ACHN (cell line): ENCODE measurements at regions not wholly inside any gene's neighbourhood (a gene's known extent, or its start where the extent isn't known, plus 50 kb on each side); places are given as distances from the start of the nearest gene placed in this dataset.
"Not testable (repeated sequence)": the region's sequence is repeated elsewhere in the genome, so short reads cannot be mapped to it uniquely, and the experiment has no call there.

Experiments
- DNase-seq: peaks from one replicate; pipeline ENCODE4 v3.0.0-alpha.2; 2015
- in situ Hi-C: cut with HindIII; loops from 2 replicates; pipeline ENCODE4 v1.10.0; 2017; ENCODE audit warnings: low sequenced_read_pairs, low pct_ligation_motif_present, low pct_unique_long_range_greater_than_20kb

DNA sequence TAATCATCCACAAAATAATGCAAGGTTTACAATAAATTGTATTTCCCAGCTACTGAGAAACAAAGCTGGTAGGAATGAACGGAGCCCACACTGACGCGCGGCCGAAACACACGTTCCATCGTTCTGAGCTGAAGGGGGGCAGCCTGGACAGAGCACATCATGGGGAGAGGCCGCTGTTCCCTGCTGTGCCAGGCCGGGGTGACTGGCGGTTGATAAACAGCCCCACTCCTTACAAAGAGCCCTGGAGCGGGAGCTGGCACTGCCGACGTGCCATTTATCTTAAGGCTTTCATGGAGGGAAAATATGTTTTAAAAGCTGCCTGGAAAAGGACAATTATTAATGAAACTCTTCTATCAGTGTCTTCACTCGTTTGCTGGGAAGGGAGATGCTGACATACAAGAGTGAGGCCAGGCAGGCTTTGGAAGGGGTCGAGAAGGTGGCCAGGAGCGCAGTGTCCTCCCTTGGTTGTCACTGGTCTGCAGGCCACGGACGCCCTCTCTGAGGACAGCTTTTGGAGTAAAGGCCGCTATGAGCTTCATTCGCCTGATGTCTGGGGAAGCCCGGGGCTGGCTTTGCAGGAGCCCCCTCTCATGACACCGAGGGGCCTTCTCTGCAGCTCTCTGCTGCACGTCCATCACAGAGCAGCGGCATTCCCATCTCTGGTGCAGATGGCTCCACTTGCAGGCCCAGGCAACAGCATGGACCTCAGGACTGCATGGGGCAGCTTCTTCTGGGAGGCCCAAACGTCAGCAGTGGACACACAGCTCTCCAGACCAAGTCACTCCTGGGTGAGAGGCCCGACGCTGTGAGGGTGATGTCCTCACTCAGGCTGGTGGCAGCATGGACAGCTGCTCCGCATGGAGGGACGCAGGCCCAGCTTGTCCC lies 355.3 kb upstream of the SFSWAP start:
- no peak for DNase-seq
- in situ Hi-C loops: no loop called here

DNA sequence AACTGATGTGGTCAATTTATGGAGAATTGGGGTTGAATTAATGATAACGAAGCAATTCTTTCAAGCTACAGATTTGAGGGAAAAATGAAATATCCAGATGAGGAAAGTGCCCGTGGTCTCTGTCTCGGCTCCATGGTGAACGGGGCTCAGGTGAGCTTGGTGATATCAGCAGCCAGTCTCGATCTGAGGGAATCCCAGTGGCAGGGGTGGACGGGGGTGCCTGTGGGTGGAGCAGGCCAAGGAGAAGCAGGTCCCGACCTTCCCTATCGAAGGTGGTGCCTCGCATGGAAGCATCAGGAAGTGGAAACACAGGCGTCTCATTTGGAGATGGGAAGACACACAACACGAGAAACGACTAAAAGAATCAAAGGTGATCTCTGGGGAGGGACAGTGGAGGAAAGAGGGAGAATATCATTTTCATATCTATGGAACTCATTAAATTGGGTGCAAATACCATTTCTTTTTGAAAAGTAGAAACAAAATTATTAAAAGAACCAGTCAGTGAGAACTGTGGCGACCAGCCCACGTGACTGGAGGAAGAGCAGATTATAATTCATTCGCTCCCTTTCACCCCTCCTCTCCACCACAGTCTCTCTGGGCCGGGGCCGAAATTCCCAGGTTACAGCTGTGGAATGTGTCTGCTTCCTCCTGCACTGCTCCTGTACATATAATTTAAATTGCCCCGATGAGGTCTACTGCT lies 354.3 kb upstream of the SFSWAP start:
- no peak for DNase-seq
- in situ Hi-C loops: no loop called here

DNA sequence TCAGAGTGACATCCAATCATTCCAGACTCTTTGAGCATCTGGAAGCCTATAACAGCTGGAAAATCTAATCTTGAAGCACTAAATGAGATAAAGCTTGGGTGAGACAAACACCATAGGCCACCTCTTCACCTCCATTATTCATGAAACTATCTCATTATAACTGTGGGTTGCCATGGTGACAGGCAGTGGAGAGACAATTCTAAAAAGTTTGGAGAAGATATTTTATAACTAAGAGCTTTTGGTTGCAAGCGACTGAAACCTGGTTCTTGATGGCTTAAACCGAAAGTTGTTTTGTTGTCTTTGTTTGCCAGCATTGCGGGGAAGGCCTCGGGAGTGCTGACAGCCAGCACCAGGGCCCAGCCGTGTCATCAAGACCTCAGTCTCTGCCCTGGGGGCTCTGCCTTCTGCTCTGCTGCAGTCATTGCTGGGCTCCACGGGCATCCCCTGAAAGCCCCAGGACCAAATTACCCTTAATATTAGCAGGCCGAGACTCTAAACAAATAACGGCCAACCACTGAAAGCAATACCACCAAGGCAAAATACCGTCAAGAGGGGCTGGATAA lies 353.6 kb upstream of the SFSWAP start:
- in situ Hi-C loops: no loop called here
- no peak for DNase-seq

- in situ Hi-C loops: no loop called here
- DNase-seq: no peak
These were observed 353.0 kb upstream of the SFSWAP start for GRCh38 chr12:131357920-131358319.

DNA sequence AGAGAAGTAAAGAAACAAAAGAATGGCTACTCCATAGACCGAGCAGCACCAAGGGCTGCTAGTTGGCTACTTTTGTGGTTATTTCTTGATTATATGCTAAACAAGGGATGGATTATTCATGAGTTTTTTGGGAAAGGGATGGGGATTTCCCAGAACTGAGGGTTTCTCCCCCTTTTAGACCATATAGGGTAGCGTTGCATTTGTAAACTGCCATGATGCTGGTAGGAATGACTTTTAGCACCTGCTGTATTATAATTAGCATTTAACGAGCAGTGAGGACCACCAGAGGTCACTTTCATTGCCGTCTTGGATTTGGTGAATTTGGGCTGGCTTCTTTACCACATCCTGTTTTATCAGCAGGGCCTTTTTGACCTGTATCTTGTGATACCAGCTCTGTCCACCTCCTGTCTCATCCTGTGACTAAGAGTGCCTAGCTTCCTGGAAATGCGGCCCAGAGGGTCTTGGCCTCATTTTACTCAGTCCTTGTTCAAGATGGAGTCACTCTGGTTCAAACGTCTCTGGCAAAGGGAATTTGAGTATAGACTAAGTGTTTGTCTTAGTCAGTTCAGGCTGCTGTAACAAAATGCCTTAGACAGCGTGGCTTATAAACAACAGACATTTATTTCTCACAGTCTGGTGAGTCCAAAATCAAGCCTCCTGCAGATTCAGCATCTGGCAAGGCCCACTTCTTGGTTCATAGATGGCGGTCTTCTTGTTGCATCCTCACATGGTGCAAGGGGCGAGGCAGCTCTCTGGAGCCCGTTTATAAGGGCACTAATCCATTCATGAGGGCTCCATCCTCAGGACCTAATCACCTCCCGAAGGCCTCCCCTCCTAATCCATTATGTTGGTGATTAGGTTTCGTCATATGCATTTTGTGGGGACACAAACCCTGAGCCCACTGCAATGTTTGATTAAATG lies 348.3 kb upstream of the SFSWAP start:
- in situ Hi-C loops: no loop called here
- DNase-seq: no peak

DNA sequence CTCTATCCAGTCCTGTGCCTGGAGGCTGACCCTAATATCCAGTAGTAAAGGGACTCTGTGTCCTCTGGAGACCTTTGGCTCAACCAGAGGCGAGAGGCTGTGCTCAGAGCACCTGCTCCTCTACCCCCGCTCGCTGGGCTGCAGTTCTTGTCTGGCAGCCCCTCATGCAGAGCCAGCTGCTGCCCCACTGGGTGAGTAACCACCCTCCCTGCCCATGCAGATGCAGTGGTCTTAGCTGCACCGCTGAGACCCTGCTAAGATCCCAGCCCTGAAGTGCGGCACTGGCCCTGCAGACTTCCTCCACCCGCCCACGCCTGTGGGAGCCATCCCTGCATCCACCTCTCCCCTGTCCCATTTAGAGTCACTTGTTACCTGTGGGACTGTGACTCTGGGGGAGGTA lies 347.5 kb upstream of the SFSWAP start:
- no peak for DNase-seq
- in situ Hi-C loops: no loop called here

DNA sequence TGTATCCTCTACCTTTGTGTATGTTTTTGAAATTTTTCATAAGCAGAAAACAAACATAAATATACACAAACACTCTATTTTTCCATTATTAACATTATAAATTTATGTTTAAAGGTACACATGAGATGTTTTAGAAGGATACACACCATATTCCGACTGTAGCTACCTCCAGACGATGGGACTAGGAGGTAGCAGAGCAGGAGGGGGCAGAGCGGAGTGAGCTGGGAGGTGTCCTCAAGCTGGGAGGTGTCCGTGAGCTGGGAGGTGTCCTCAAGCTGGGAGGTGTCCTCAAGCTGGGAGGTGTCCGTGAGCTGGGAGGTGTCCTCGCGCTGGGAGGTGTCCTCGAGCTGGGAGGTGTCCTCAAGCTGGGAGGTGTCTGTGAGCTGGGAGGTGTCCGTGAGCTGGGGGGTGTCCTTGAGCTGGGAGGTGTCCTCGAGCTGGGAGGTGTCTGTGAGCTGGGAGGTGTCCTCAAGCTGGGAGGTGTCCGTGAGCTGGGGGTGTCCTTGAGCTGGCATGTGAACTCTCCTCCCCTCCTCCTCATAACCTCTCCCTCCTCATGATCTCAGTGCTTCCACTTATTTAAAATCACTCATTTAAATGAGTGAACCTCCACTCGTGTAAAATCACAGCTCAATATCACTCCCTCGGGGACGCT lies 346.9 kb upstream of the SFSWAP start:
- in situ Hi-C loops: no loop called here
- DNase-seq: no peak

DNA sequence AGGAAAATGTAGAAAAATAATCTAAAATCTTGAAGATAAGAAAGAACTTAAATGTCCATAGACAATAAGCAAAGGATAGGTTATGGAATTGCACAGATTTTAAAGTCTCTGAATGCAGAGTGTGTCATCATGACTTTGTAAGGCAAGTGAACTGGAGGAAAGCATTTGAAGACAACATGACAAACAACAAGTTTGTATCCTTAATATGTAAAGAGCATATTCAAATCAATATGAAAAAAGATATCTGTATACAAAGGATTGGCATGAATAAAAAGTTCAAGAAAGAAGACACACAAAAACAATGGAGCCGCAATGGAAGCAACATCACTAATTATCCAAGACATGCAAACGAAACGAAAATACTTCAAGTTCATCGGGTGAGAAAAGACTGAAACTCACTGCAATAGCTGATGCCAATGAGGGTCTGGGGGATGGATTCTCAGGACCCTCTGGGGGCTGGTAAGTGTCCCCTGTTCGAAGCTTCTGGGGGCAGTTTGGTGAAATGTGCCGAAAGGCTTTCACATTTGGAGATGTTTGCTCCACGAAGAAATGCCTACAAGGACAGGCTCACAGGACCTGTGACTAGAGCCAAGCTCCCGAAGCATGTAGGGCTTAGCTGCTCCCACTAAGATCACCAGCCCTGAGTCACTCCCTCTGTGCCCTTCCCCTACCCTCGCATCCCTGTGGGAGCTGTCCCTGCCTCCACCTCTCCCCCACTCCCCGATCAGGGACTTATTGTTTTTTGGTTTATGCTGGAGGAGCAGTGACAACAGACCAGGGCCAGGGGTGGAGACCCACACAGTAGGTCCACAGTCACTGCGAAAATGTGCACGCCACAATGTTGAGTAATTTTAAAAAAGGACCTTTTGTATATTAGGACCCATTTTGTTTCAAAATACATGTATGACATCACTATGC lies 345.7 kb upstream of the SFSWAP start:
- DNase-seq: no peak
- in situ Hi-C loops: no loop called here

DNA sequence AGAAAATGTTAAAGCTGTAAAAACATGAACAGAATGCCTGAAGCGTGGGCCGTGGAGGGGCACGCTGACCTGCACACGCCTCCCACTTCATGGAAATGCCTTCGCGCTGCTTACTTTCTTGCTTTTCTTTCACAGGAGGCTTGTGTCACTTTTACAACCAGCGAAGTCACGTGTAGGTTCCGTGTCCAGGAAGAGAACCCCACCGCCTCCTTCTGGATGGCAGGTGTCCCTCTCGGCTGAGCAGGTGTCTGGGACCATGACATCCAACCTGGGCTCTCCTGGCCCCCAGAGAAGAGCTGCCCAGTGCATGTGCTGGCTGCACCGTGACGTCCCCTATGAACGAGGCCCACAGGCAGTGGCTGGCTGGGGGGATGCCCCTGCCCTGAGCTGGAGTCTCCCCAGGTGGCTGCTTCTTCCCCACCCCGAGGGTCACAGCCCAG lies 345.0 kb upstream of the SFSWAP start:
- DNase-seq: no peak
- in situ Hi-C loops: no loop called here

DNA sequence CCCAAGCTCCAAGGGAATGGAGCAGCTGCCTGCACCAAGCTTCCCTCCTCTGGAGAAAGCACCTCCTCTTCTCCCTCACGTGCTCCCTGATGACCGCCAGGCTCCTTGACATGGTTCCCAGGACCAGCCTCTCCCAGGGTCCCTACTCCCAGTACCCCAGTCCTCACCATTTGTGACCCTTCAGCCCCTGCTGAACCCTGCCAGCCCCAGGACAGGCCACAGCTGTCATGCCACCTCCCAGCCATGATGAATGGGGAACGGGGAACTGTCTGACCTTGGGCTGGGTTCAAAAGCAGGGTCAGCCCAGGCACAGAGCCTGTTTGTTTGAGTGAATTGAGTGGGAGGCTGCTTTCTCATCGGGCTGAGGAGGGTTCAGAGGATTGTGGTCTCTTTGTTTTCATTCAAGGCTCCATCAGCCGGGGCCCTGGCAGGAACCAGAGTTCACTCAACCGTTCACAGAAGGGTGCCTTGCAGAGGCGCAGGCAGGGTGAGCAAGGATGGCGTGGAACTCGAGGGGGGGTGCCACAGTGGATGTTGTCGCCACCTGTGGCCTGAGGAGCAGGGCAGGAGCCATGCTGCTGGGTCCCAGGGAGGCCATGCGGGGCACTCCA lies 344.5 kb upstream of the SFSWAP start:
- DNase-seq: no peak
- in situ Hi-C loops: no loop called here

DNA sequence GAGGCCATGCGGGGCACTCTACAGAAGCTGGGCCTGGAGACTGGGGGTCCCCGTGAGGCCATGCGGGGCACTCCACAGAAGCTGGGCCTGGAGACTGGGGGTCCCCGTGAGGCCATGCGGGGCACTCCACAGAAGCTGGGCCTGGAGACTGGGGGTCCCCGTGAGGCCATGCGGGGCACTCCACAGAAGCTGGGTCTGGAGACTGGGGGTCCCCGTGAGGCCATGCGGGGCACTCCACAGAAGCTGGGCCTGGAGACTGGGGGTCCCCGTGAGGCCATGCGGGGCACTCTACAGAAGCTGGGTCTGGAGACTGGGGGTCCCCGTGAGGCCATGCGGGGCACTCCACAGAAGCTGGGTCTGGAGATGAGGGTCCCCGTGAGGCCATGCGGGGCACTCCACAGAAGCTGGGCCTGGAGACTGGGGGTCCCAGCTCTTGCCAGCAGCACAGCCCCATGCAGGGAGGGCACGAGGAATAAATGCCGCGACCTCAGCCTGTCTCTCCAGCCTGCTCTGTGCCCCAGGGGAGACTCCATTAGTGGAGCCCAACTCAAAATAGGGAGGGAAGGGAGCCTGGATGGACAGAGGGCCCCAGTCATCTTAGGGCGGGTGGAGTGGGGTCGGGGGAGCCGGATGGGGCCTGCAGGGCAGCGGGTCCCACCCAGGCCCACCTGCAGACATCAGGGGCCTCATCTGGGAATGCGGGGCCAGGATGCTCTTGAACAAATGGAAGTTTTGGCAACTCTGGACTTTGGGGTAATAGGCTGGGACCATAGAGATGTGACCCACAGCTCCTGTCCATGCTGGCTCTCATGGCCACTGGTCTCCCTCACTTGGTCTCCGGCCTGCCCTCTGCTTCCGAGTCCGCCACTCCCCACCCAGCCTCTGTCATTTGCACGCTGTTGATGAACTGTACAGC lies 343.6 kb upstream of the SFSWAP start:
- DNase-seq, in situ Hi-C loops: not testable (repeated sequence)

- in situ Hi-C loops: no loop called here
- DNase-seq: no peak
These were observed 342.8 kb upstream of the SFSWAP start for GRCh38 chr12:131367983-131368667.

- no peak for DNase-seq
- in situ Hi-C loops: no loop called here
These were observed 342.2 kb upstream of the SFSWAP start for GRCh38 chr12:131368668-131369071.

GRCh38 chr12:131369094-131369845 lies 341.6 kb upstream of the SFSWAP start:
- DNase-seq: no peak
- in situ Hi-C loops: no loop called here

GRCh38 chr12:131370321-131370720 lies 340.6 kb upstream of the SFSWAP start:
- in situ Hi-C loops: no loop called here
- no peak for DNase-seq
